PC-3 (cell line): ENCODE measurements at regions not wholly inside any gene's neighbourhood (a gene's known extent, or its start where the extent isn't known, plus 50 kb on each side); places are given as distances from the start of the nearest gene placed in this dataset.

Source experiments
- ATAC-seq: fragments of 200-7000 bp; cut with Tn5 transposase; 2 replicates; pipeline ENCODE4 v1.9.1; 2020; ENCODE audit warnings: mild to moderate bottlenecking, moderate library complexity
- BruUV-seq: library from RNA; stranded (reverse); fragments of 400-500 nt; replicated peaks from 2 replicates; lab custom pipeline; 2021; lab: Mats Ljungman, UMichigan
- CTCF ChIA-PET: fragments of 300-600 bp; sonication (Branson Sonifier 250); formaldehyde crosslinking; loops from one replicate; lab custom pipeline; 2022; ENCODE audit warnings: antibody characterized with exemption; lab: Charles Lee
- POLR2A ChIA-PET: fragments of 300-600 bp; sonication (Branson Sonifier 250); formaldehyde crosslinking; loops from one replicate; lab custom pipeline; 2022; ENCODE audit warnings: antibody characterized with exemption; ENCODE audit not compliant: unreplicated experiment; lab: Charles Lee
- DNase-seq: peaks from one replicate; pipeline ENCODE4 v3.0.0-alpha.2; 2015
- H2AFZ ChIP-seq: fragments of 300-600 bp; sonication (generic); 2 replicates; pipeline ENCODE4 v1.6.0; 2016; ENCODE audit warnings: antibody characterized with exemption, low read length
- H3F3A ChIP-seq: fragments of 300-600 bp; sonication (generic); one replicate; pipeline ENCODE4 v1.6.0; 2017; ENCODE audit warnings: antibody characterized with exemption, low read length, control low read depth, mild to moderate bottlenecking; ENCODE audit not compliant: unreplicated experiment
- H3K27ac ChIP-seq: fragments of 300-600 bp; sonication (generic); 2 replicates; pipeline ENCODE4 v1.5.1; 2016; ENCODE audit warnings: mild to moderate bottlenecking, low read length
- H3K27me3 ChIP-seq: fragments of 300-600 bp; sonication (generic); 2 replicates; pipeline ENCODE4 v1.6.1; 2016; ENCODE audit warnings: low read length, mixed read lengths
- H3K36me3 ChIP-seq: fragments of 300-600 bp; sonication (generic); 2 replicates; pipeline ENCODE4 v1.6.1; 2016; ENCODE audit warnings: low read depth, mixed run types, low read length, mixed read lengths
- H3K4me1 ChIP-seq: fragments of 300-600 bp; sonication (generic); 2 replicates; pipeline ENCODE4 v1.5.1; 2016; ENCODE audit warnings: low read length; ENCODE audit not compliant: insufficient read depth
- H3K4me2 ChIP-seq: fragments of 300-600 bp; sonication (generic); 2 replicates; pipeline ENCODE4 v1.6.0; 2016; ENCODE audit warnings: low read length
- H3K4me3 ChIP-seq: fragments of 300-600 bp; sonication (generic); 2 replicates; pipeline ENCODE4 v1.5.1; 2016; ENCODE audit warnings: mild to moderate bottlenecking, low read length, mixed read lengths
- H3K79me2 ChIP-seq: fragments of 300-600 bp; sonication (generic); 2 replicates; pipeline ENCODE4 v1.6.1; 2017; ENCODE audit warnings: low read length, mixed read lengths
- H3K9ac ChIP-seq: fragments of 300-600 bp; sonication (generic); 2 replicates; pipeline ENCODE4 v1.6.0; 2016; ENCODE audit warnings: mild to moderate bottlenecking, low read length
- H3K9me2 ChIP-seq: fragments of 300-600 bp; sonication (generic); replicated peaks from 2 replicates; pipeline ENCODE4 v1.6.1; 2016; ENCODE audit warnings: mixed run types, low read length, mixed read lengths
- H3K9me3 ChIP-seq: fragments of 300-600 bp; sonication (generic); 2 replicates; pipeline ENCODE4 v1.6.1; 2016; ENCODE audit warnings: low read length, mixed read lengths
- H4K20me1 ChIP-seq: fragments of 300-600 bp; sonication (generic); 2 replicates; pipeline ENCODE4 v1.6.1; 2016; ENCODE audit warnings: low read length, mixed read lengths
- EZH2 ChIP-seq: fragments of 300-600 bp; sonication (generic); IDR thresholded peaks from one replicate; pipeline ENCODE4 v1.6.1; 2017; ENCODE audit warnings: antibody characterized with exemption, mild to moderate bottlenecking, low read length; ENCODE audit not compliant: unreplicated experiment
- EZH2phosphoT487 ChIP-seq: fragments of 300-600 bp; sonication (generic); IDR thresholded peaks from 2 replicates; pipeline ENCODE4 v1.6.1; 2018; ENCODE audit warnings: mild to moderate bottlenecking, antibody characterized with exemption, low read length, borderline replicate concordance
- intact Hi-C: fragments of 100-400 bp; cut with micrococcal nuclease; formaldehyde crosslinking; loops from 2 replicates; pipeline ENCODE4 v1.9.0; 2023
- TF ChIP-seq, protein P1 (sequence below): fragments of 300-600 bp; sonication (generic); conservative IDR thresholded peaks from 2 replicates; pipeline ENCODE4 v1.5.1; 2017; ENCODE audit warnings: antibody characterized with exemption, low read depth, mild to moderate bottlenecking, low read length

DNA sequence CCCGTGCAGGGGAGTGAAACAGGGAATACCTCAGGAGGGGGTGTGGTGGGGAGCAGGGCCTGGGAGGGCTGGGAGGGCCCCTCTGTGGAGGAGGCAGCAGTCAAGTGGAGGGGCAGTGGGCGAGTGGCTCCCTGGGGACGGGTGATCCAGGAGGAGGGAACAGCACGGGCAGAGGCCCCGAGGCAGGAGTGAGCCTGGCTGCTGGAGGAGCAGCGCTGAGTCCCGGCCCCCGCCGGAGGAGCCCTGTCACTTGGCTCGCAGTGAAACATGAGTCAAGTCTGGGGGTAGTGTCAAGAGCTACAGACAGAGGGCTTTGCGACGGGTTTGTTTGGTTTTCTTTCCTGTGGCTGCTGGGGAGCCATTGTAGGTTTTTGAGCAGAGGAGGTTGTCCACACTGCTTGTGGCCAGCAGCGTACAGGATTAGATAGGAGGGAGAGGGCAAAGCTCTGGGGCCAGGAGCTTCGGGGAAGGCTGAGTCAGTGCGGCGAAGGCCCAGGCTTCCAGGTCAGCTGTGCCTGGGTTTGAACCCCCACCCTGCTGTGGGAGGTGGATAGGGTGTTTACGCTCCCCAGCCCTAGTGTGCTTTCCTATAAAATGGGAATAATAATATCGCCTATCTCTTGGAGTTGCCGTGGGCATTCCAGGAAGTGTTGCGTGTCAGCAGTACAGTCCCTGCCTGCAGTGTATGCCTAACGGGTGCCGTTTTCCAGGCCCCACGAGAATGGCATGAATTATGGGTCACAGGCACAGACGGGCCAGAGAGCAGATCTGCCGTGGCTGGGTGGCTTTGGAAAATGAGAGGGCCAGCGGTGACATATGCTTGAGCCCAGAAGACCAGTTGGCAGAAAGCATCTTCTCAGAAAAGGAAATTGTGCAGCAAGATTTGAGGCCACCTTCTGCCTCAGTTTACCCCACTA is 115.9 kb upstream of the CIBAR2 start:
- Histone ChIP-seq H3K4me3 (no peak overlapping the region), H3K27ac (no peak overlapping the region), H3K4me1 (no peaks in the 10 kb centered on the region), H3F3A (no peaks in the 10 kb centered on the region), H3K27me3 (no peaks in the 10 kb centered on the region), H3K9me3 (no peaks in the 10 kb centered on the region), H3K79me2 (no peaks in the 10 kb centered on the region), H2AFZ (no peak overlapping the region), H3K36me3 (no peaks in the 10 kb centered on the region), H3K4me2 (no peak overlapping the region), H3K9ac (no peak overlapping the region), H3K9me2 (no peaks in the 10 kb centered on the region), H4K20me1 (no peaks in the 10 kb centered on the region)
- BruUV-seq = no TSS peak
- CTCF ChIA-PET = no interaction called here
- DNase-seq = no peak
- intact Hi-C loops = no loop called here
- POLR2A ChIA-PET = no interaction called here
- TF ChIP-seq EZH2 (no peak), EZH2phosphoT487 (no peak)
- TF ChIP-seq, protein P1, sequence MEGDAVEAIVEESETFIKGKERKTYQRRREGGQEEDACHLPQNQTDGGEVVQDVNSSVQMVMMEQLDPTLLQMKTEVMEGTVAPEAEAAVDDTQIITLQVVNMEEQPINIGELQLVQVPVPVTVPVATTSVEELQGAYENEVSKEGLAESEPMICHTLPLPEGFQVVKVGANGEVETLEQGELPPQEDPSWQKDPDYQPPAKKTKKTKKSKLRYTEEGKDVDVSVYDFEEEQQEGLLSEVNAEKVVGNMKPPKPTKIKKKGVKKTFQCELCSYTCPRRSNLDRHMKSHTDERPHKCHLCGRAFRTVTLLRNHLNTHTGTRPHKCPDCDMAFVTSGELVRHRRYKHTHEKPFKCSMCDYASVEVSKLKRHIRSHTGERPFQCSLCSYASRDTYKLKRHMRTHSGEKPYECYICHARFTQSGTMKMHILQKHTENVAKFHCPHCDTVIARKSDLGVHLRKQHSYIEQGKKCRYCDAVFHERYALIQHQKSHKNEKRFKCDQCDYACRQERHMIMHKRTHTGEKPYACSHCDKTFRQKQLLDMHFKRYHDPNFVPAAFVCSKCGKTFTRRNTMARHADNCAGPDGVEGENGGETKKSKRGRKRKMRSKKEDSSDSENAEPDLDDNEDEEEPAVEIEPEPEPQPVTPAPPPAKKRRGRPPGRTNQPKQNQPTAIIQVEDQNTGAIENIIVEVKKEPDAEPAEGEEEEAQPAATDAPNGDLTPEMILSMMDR = no peak
- no peak for ATAC-seq

DNA sequence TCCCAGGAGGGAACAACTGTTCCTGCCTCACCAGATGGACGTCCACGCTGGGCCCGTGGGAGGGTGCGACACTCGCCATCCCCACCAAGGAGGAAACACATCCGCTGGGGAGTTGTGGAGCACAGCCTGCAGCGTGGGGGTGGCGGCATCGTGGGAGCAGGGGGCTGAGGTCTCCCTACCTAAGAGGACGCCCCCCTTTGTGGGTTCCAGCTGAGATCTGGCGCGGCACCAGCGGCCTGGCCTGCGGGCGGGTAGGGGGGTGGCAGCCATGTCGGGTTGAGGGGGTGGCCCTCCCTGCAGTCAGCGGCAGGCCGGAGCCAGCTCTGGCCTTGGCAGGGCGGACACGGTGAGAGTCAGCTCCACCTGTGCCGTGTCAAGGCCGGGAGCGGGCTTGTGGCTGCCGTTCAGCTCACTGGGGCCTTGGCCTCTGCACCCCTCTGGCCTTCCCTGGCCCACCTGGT is 116.7 kb upstream of the CIBAR2 start:
- H3F3A ChIP-seq = no peaks in the 10 kb centered on the region
- no peaks in the 10 kb centered on the region for H4K20me1 ChIP-seq
- no peaks in the 10 kb centered on the region for H3K27me3 ChIP-seq
- ChIA-PET POLR2A (no interaction called here), CTCF (no interaction called here)
- no peak overlapping the region for H3K4me2 ChIP-seq
- no peaks in the 10 kb centered on the region for H3K4me1 ChIP-seq
- intact Hi-C loops = no loop called here
- no TSS peak for BruUV-seq
- no peaks in the 10 kb centered on the region for H3K9me2 ChIP-seq
- no peaks in the 10 kb centered on the region for H3K9me3 ChIP-seq
- H3K27ac ChIP-seq = no peak overlapping the region
- H3K36me3 ChIP-seq = no peaks in the 10 kb centered on the region
- TF ChIP-seq, protein P1 = no peak
- TF ChIP-seq EZH2phosphoT487 (no peak), EZH2 (no peak)
- no peak overlapping the region for H2AFZ ChIP-seq
- H3K79me2 ChIP-seq = no peaks in the 10 kb centered on the region
- no peak for ATAC-seq
- no peak overlapping the region for H3K4me3 ChIP-seq
- no peak overlapping the region for H3K9ac ChIP-seq
- no peak for DNase-seq
